HEK293 (cell line): ENCODE measurements at regions not wholly inside any gene's neighbourhood (a gene's known extent, or its start where the extent isn't known, plus 50 kb on each side); places are given as distances from the start of the nearest gene placed in this dataset.

ENCODE experiments used
- CTCF ChIA-PET: fragments of 350-600 bp; formaldehyde crosslinking; extraction: SDS; loops from one replicate; lab custom pipeline; 2021; ENCODE audit warnings: antibody characterized with exemption; lab: Yijun Ruan, JAX
- POLR2A ChIA-PET: fragments of 300-600 bp; formaldehyde crosslinking; extraction: SDS; loops from one replicate; lab custom pipeline; 2020; ENCODE audit warnings: antibody characterized with exemption, inconsistent platforms; lab: Yijun Ruan, JAX
- H3K27ac ChIP-seq: fragments of 200-500 bp; sonication (Bioruptor generic); 2 replicates; pipeline ENCODE4 v1.5.1; 2014; ENCODE audit warnings: low read depth, low read length, control low read depth, inconsistent platforms; ENCODE audit errors: extremely low read depth
- H3K36me3 ChIP-seq, 2 experiments: fragments of 200-500 bp in 1 of 2; sonication (Bioruptor generic) in 1 of 2; 1 replicate in 1 of 2; 2 replicates in 1 of 2; pipeline ENCODE4 v1.5.1; 2014 to 2017; ENCODE audit warnings: inconsistent platforms in 2 of 2, low read length in 2 of 2; ENCODE audit not compliant: control insufficient read depth in 2 of 2, insufficient read depth in 1 of 2
- H3K4me1 ChIP-seq: fragments of 200-500 bp; sonication (Bioruptor generic); 2 replicates; pipeline ENCODE4 v1.5.1; 2014; ENCODE audit warnings: mild to moderate bottlenecking, low read length, inconsistent platforms; ENCODE audit not compliant: control insufficient read depth, insufficient read depth
- H3K4me3 ChIP-seq: 2 replicates; pipeline ENCODE4 v1.5.1; 2011; ENCODE audit warnings: low read depth, mild to moderate bottlenecking, control low read depth, low read length, moderate library complexity
- H3K9me3 ChIP-seq: fragments of 200-500 bp; sonication (Bioruptor generic); 2 replicates; pipeline ENCODE4 v1.5.1; 2014; ENCODE audit warnings: low read depth, low read length, inconsistent platforms; ENCODE audit not compliant: control insufficient read depth, insufficient read depth
- CTCF ChIP-seq: fragments of 450-650 bp; formaldehyde crosslinking; IDR thresholded peaks from 2 replicates; pipeline ENCODE4 v1.5.1; 2016; ENCODE audit warnings: missing biosample characterization, missing genetic modification characterization
- FEZF1 ChIP-seq: fragments of 450-650 bp; formaldehyde crosslinking; IDR thresholded peaks from 2 replicates; pipeline ENCODE4 v1.5.1; 2016; ENCODE audit warnings: missing biosample characterization, missing genetic modification characterization
- KLF1 ChIP-seq: fragments of 450-650 bp; formaldehyde crosslinking; IDR thresholded peaks from 2 replicates; pipeline ENCODE4 v1.5.1; 2016; ENCODE audit warnings: missing biosample characterization, missing genetic modification characterization
- REPIN1 ChIP-seq: fragments of 450-650 bp; formaldehyde crosslinking; IDR thresholded peaks from 2 replicates; pipeline ENCODE4 v1.5.1; 2017; ENCODE audit warnings: missing biosample characterization, missing genetic modification characterization, low read depth
- WT1 ChIP-seq: fragments of 450-650 bp; formaldehyde crosslinking; IDR thresholded peaks from 2 replicates; pipeline ENCODE4 v1.5.1; 2016; ENCODE audit warnings: missing biosample characterization, missing genetic modification characterization
- ZBTB17 ChIP-seq: fragments of 450-650 bp; formaldehyde crosslinking; IDR thresholded peaks from 2 replicates; pipeline ENCODE4 v1.5.1; 2016; ENCODE audit warnings: missing biosample characterization, missing genetic modification characterization
- ZBTB44 ChIP-seq: fragments of 450-650 bp; IDR thresholded peaks from 2 replicates; pipeline ENCODE4 v1.5.1; 2018; ENCODE audit warnings: missing biosample characterization, mild to moderate bottlenecking, missing genetic modification characterization
- ZEB2 ChIP-seq: fragments of 450-650 bp; formaldehyde crosslinking; IDR thresholded peaks from 2 replicates; pipeline ENCODE4 v1.5.1; 2016; ENCODE audit warnings: missing biosample characterization, missing genetic modification characterization
- ZFP37 ChIP-seq: fragments of 450-650 bp; formaldehyde crosslinking; IDR thresholded peaks from 2 replicates; pipeline ENCODE4 v1.5.1; 2016; ENCODE audit warnings: missing biosample characterization, missing genetic modification characterization
- ZNF10 ChIP-seq: fragments of 450-650 bp; formaldehyde crosslinking; IDR thresholded peaks from 2 replicates; pipeline ENCODE4 v1.5.1; 2017; ENCODE audit warnings: missing biosample characterization, missing genetic modification characterization
- ZNF114 ChIP-seq: fragments of 450-650 bp; formaldehyde crosslinking; IDR thresholded peaks from 2 replicates; pipeline ENCODE4 v1.5.0; 2017; ENCODE audit warnings: missing biosample characterization, missing genetic modification characterization
- ZNF157 ChIP-seq: fragments of 450-650 bp; formaldehyde crosslinking; IDR thresholded peaks from 2 replicates; pipeline ENCODE4 v1.5.1; 2016; ENCODE audit warnings: missing biosample characterization, missing genetic modification characterization
- ZNF202 ChIP-seq: fragments of 450-650 bp; formaldehyde crosslinking; IDR thresholded peaks from 2 replicates; pipeline ENCODE4 v1.5.1; 2016; ENCODE audit warnings: missing biosample characterization, missing genetic modification characterization, borderline replicate concordance
- ZNF26 ChIP-seq: fragments of 450-650 bp; formaldehyde crosslinking; IDR thresholded peaks from 2 replicates; pipeline ENCODE4 v1.5.1; 2016; ENCODE audit warnings: missing biosample characterization, missing genetic modification characterization
- ZNF274 ChIP-seq, 2 experiments: fragments of 200-500 bp in 1 of 2; fragments of 450-650 bp in 1 of 2; sonication (Bioruptor generic) in 1 of 2; formaldehyde crosslinking in 1 of 2; IDR thresholded peaks; 2 replicates each; pipeline versions ENCODE4 v1.5.1 to v1.6.1; 2014 to 2016; ENCODE audit warnings: borderline replicate concordance in 1 of 2, inconsistent platforms in 1 of 2, low read length in 1 of 2, missing biosample characterization in 1 of 2, missing genetic modification characterization in 1 of 2
- ZNF302 ChIP-seq: fragments of 450-650 bp; formaldehyde crosslinking; IDR thresholded peaks from 2 replicates; pipeline ENCODE4 v1.5.1; 2016; ENCODE audit warnings: missing biosample characterization, missing genetic modification characterization, low read depth
- ZNF423 ChIP-seq: fragments of 450-650 bp; formaldehyde crosslinking; IDR thresholded peaks from 2 replicates; pipeline ENCODE4 v1.5.1; 2016; ENCODE audit warnings: missing biosample characterization, missing genetic modification characterization
- ZNF433 ChIP-seq: fragments of 450-650 bp; formaldehyde crosslinking; IDR thresholded peaks from 2 replicates; pipeline ENCODE4 v1.5.1; 2016; ENCODE audit warnings: missing biosample characterization, missing genetic modification characterization, low read depth
- ZNF510 ChIP-seq: fragments of 450-650 bp; formaldehyde crosslinking; IDR thresholded peaks from 2 replicates; pipeline ENCODE4 v1.5.1; 2018; ENCODE audit warnings: mild to moderate bottlenecking, missing genetic modification characterization, missing biosample characterization; ENCODE audit not compliant: insufficient replicate concordance
- ZNF560 ChIP-seq: fragments of 450-650 bp; formaldehyde crosslinking; IDR thresholded peaks from 2 replicates; pipeline ENCODE4 v1.5.1; 2017; ENCODE audit warnings: missing biosample characterization, missing genetic modification characterization, borderline replicate concordance
- ZNF561 ChIP-seq: fragments of 450-650 bp; IDR thresholded peaks from 2 replicates; pipeline ENCODE4 v1.5.1; 2018; ENCODE audit warnings: missing biosample characterization, missing genetic modification characterization, borderline replicate concordance
- ZNF600 ChIP-seq: fragments of 450-650 bp; formaldehyde crosslinking; IDR thresholded peaks from 2 replicates; pipeline ENCODE4 v1.5.1; 2016; ENCODE audit warnings: missing biosample characterization, missing genetic modification characterization
- ZNF629 ChIP-seq: fragments of 450-650 bp; formaldehyde crosslinking; IDR thresholded peaks from 2 replicates; pipeline ENCODE4 v1.5.1; 2017; ENCODE audit warnings: missing biosample characterization, missing genetic modification characterization
- ZNF677 ChIP-seq: fragments of 450-650 bp; IDR thresholded peaks from 2 replicates; pipeline ENCODE4 v1.5.0; 2018; ENCODE audit warnings: missing biosample characterization, mild to moderate bottlenecking, missing genetic modification characterization, moderate library complexity
- ZNF830 ChIP-seq: fragments of 450-650 bp; IDR thresholded peaks from 2 replicates; pipeline ENCODE4 v1.5.0; 2018; ENCODE audit warnings: missing biosample characterization, missing genetic modification characterization, low read depth, mild to moderate bottlenecking, moderate library complexity

- POLR2A ChIA-PET = no interaction called here
- CTCF ChIA-PET = interaction anchor here (0.7 kb wide), 1 partner anchor 1768 kb away, joined by 5 read pairs; no protein-coding TSS in a partner anchor
- H3K4me3 ChIP-seq = no peak overlapping the region
- H3K4me1 ChIP-seq = no peaks in the 10 kb centered on the region
- no peak for TF ChIP-seq ZNF561
- TF ChIP-seq ZNF114 = no peak
- TF ChIP-seq CTCF (tag by site-specific recombination) = no peak
- TF ChIP-seq ZNF157 (tag by site-specific recombination) = no peak
- H3K9me3 ChIP-seq = no peaks in the 10 kb centered on the region
- H3K36me3 ChIP-seq = no peaks in the 10 kb centered on the region
- no peak overlapping the region for H3K27ac ChIP-seq
Measured at GRCh38 chr5:6868575-6869215, 155.5 kb downstream of the TENT4A start.

GRCh38 chr5:6869677-6870076, 156.4 kb downstream of the TENT4A start:
- CTCF ChIA-PET = no interaction called here
- POLR2A ChIA-PET = no interaction called here
- no peaks in the 10 kb centered on the region for H3K36me3 ChIP-seq
- no peak for TF ChIP-seq FEZF1 (tag by site-specific recombination)
- TF ChIP-seq ZNF274 (IDR thresholded peaks at IDR 0.05; ENCODE audit: low read length) = no peak
- TF ChIP-seq ZNF274 (tag by site-specific recombination; IDR thresholded peaks at IDR 0.05; ENCODE audit: borderline replicate concordance) = 0 out of 2 replicates have a peak, but pooled peaks have one; percentile 19
- TF ChIP-seq, all 188 proteins: peak for 1
- H3K27ac ChIP-seq = no peak overlapping the region
- H3K4me3 ChIP-seq = no peak overlapping the region
- no peaks in the 10 kb centered on the region for H3K4me1 ChIP-seq
- H3K9me3 ChIP-seq = no peaks in the 10 kb centered on the region

- no peak overlapping the region for H3K4me3 ChIP-seq
- no peaks in the 10 kb centered on the region for H3K36me3 ChIP-seq
- H3K4me1 ChIP-seq = no peaks in the 10 kb centered on the region
- CTCF ChIA-PET = interaction anchor here (1.0 kb wide), 1 partner anchor 53 kb away, joined by 3 read pairs; no protein-coding TSS in a partner anchor
- H3K27ac ChIP-seq = no peak overlapping the region
- TF ChIP-seq ZNF423 (tag by site-specific recombination) (no peak), ZNF433 (tag by site-specific recombination) (no peak), ZNF202 (no peak), ZNF629 (no peak), ZNF677 (tag by site-specific recombination) (no peak), ZFP37 (no peak), ZNF510 (no peak), ZEB2 (tag by site-specific recombination) (no peak), ZNF560 (tag by site-specific recombination) (no peak), ZBTB17 (tag by site-specific recombination) (no peak), ZNF26 (tag by site-specific recombination) (no peak), ZNF600 (no peak), REPIN1 (no peak), ZNF10 (no peak), ZBTB44 (no peak), WT1 (tag by site-specific recombination) (no peak), ZNF302 (no peak), ZNF830 (tag by site-specific recombination) (no peak), KLF1 (tag by site-specific recombination) (no peak)
- POLR2A ChIA-PET = no interaction called here
- H3K9me3 ChIP-seq = no peaks in the 10 kb centered on the region
Measured at GRCh38 chr5:6872441-6873160, 159.4 kb downstream of the TENT4A start.
